ENCODE measurements at regions not wholly inside any gene's neighbourhood (a gene's known extent, or its start where the extent isn't known, plus 50 kb on each side); places are given as distances from the start of the nearest gene placed in this dataset.
A peak's percentile ranks its signal among the peaks of the same experiment; 100 is the strongest.

- no peak for DNase-seq (ENCODE audit: low read depth)
- TF ChIP-seq CTCF (conservative IDR thresholded peaks at IDR 0.05; ENCODE audit: low read length) = no peak
- H3K4me3 ChIP-seq (ENCODE audit: low read length) = no peak overlapping the region
Observed at GRCh38 chr4:126869967-126870366, 762.8 kb upstream of the INTU start.

GRCh38 chr4:126871810-126872209 lies 760.9 kb upstream of the INTU start:
- no peak overlapping the region for H3K4me3 ChIP-seq (ENCODE audit: low read length)
- no peak for TF ChIP-seq CTCF (conservative IDR thresholded peaks at IDR 0.05; ENCODE audit: low read length)
- DNase-seq (ENCODE audit: low read depth) = no peak

- no peak for TF ChIP-seq CTCF (conservative IDR thresholded peaks at IDR 0.05; ENCODE audit: low read length)
- no peak for DNase-seq (ENCODE audit: low read depth)
- H3K4me3 ChIP-seq (ENCODE audit: low read length) = no peak overlapping the region
Observed at GRCh38 chr4:126874533-126874932, 758.2 kb upstream of the INTU start.

GRCh38 chr4:126888968-126889367 lies 743.8 kb upstream of the INTU start:
- DNase-seq (ENCODE audit: low read depth) = peak; percentile 53
- TF ChIP-seq CTCF (conservative IDR thresholded peaks at IDR 0.05; ENCODE audit: low read length) = no peak
- no peak overlapping the region for H3K4me3 ChIP-seq (ENCODE audit: low read length)

- no peak for DNase-seq (ENCODE audit: low read depth)
- no peak overlapping the region for H3K4me3 ChIP-seq (ENCODE audit: low read length)
- TF ChIP-seq CTCF (conservative IDR thresholded peaks at IDR 0.05; ENCODE audit: low read length) = no peak
Observed at GRCh38 chr4:126890383-126890782, 742.4 kb upstream of the INTU start.

- TF ChIP-seq CTCF (conservative IDR thresholded peaks at IDR 0.05; ENCODE audit: low read length) = no peak
- peak; percentile 17 for DNase-seq (ENCODE audit: low read depth)
- H3K4me3 ChIP-seq (ENCODE audit: low read length) = no peak overlapping the region
Observed at GRCh38 chr4:126890994-126891393, 741.8 kb upstream of the INTU start.

GRCh38 chr4:126894963-126895362 lies 737.8 kb upstream of the INTU start:
- TF ChIP-seq CTCF (conservative IDR thresholded peaks at IDR 0.05; ENCODE audit: low read length) = no peak
- no peak for DNase-seq (ENCODE audit: low read depth)
- H3K4me3 ChIP-seq (ENCODE audit: low read length) = no peak overlapping the region
